Dermis microvascular lymphatic vessel endothelial cell (primary cell): ENCODE measurements at regions not wholly inside any gene's neighbourhood (a gene's known extent, or its start where the extent isn't known, plus 50 kb on each side); places are given as distances from the start of the nearest gene placed in this dataset.
"Not testable (repeated sequence)": the region's sequence is repeated elsewhere in the genome, so short reads cannot be mapped to it uniquely, and the experiment has no call there.

ENCODE experiments used
- DNase-seq, 2 donors: peaks; one replicate each; pipeline versions ENCODE4 v3.0.0 to v3.0.0-alpha.2; 2010; ENCODE audit warnings: low read depth in 2 of 2

DNA sequence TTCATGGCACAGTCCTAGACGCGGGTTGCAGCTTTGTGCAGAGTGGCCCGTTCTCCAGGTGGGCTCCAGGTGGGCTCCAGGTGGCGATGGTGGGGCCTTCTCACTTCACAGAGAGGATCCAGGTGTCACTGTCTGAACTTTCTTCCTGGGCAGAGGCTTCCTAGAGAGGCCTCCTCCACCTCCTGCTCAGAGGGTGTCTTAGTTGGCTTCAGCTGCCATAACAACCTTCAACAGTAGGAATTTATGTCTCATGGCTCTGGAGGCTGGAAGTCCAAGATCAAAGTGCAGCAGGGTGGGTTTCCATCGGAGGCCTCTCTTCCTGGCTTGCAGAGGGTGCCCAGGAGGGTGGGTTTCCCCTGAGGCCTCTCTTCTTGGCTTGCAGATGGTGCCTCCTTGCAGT is 125.1 kb downstream of the GLRX3 start:
- DNase-seq, result no peak

DNA sequence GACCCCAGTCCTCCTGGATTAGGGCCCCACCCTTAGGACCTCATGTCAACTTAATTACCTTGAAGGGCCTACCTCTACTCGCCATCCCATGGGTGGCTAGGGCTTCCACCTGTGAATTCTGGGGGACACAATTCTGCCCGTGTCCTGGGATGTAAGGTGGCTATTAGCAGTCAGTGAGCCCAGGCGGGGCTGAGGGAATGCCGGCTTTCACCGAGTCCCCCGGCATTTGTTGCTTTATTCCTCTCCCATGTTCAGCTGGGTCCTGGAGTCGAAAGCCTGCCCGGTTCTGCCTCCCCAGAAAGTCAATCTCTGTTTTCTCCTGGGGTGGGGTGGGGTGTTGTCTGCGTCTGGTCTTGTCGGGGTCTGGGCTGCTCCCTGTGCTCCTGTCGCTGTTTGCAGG is 125.6 kb downstream of the GLRX3 start:
- no peak for DNase-seq

- no peak for DNase-seq
Measured at GRCh38 chr10:130263289-130263688, 127.1 kb downstream of the GLRX3 start.

- no peak for DNase-seq
Measured at GRCh38 chr10:130265542-130265941, 129.4 kb downstream of the GLRX3 start.

GRCh38 chr10:130282492-130283218 is 146.5 kb downstream of the GLRX3 start:
- no peak for DNase-seq

DNA sequence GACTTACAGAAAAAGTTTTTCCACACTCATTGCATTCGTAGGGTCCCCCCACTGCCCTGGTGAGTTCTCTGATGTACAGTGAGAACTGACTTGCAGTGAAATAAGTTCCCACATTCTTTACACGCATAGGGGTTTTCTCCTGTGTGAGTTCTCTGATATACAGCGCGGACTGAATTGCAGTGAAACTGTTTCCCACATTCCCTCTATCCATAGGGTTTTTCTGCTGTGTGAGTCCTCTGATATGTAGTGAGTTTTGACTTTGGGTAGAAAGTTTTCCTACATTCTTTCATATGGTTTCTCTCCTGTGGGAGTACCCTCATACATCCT is 147.0 kb downstream of the GLRX3 start:
- DNase-seq, result no peak

GRCh38 chr10:130295761-130296160 is 159.6 kb downstream of the GLRX3 start:
- DNase-seq, result not testable (repeated sequence)

GRCh38 chr10:130300608-130301020 is 164.4 kb downstream of the GLRX3 start:
- peak; percentile 17 to 46 for DNase-seq

GRCh38 chr10:130301021-130301892 is 165.1 kb downstream of the GLRX3 start:
- peak; percentile 37 to 56 for DNase-seq

- no peak for DNase-seq
Measured at GRCh38 chr10:130326954-130327353, 190.8 kb downstream of the GLRX3 start.

DNA sequence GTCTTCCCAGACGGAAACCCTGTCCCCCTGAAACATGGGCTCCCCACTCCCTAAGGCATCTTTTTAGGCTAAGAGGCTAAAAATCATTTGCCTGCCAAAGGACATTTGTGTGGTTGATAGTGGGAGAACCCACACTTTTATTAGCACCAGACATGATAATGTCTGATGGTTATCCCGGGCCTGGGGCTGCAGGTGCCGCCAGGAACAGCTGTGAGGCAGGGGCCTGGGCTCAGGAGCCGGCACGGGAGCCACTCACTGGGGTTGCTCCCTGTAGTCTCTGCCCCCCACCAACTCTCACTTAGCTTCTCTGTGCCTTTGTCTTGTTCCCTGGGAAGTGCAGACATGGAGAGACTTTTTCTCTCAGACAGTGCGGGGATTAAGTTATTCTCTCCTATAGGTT is 193.6 kb downstream of the GLRX3 start:
- DNase-seq, result no peak

- no peak for DNase-seq
Measured at GRCh38 chr10:130333185-130333584, 197.0 kb downstream of the GLRX3 start.

DNA sequence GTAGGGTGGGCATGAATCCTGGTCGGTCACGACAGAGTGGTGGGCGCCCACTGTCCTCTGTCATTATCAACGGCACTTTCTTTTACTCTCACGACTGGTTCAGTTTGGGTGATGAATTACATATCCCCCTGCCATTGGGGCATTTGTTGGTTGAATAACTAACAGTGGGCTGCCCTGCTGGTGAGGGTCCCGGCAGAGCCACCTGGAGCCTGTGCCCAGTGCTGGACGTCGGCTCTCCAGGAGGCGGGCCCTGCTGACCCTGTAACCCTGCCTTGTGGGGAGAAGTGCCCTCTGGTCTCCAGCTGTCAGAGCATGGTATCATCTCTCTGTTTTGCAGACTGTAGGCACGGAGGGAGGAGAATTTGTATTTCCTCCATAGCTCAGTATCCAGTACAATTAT is 199.1 kb downstream of the GLRX3 start:
- no peak for DNase-seq

DNA sequence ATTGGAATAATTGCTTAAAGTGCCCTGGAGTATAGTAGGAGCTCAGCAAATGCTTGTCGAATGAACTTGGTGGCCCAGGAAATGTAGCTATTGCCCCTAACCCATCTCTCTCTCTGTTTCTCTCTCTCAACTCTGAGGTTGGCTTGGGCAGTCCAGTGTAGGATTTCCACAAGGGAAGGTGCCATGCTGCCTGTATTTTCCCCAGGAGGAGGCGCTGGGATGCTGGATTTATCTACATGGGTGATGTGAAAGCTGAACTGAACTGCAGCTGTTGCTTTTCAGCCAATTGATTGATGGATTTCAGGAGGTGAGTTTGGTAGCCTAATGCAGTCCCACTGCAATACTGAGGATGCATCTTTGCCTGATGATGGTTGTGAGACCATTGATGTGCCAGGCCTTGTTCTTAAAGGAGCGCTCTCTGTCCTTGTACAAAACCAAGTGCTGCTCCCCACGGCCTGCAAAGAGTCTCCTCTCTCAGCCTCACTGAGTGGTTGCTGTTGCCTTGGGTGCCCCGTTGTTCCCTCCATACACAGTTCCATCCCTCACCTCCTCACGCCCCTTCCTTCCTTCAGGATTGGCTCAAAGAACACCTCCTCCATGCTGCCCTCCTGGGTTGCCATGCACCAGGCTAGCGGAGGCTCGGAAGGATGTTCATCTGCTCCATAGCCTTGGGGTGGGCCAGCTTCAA is 200.6 kb downstream of the GLRX3 start:
- DNase-seq, result no peak

GRCh38 chr10:130337305-130337640 is 201.1 kb downstream of the GLRX3 start:
- no peak for DNase-seq

DNA sequence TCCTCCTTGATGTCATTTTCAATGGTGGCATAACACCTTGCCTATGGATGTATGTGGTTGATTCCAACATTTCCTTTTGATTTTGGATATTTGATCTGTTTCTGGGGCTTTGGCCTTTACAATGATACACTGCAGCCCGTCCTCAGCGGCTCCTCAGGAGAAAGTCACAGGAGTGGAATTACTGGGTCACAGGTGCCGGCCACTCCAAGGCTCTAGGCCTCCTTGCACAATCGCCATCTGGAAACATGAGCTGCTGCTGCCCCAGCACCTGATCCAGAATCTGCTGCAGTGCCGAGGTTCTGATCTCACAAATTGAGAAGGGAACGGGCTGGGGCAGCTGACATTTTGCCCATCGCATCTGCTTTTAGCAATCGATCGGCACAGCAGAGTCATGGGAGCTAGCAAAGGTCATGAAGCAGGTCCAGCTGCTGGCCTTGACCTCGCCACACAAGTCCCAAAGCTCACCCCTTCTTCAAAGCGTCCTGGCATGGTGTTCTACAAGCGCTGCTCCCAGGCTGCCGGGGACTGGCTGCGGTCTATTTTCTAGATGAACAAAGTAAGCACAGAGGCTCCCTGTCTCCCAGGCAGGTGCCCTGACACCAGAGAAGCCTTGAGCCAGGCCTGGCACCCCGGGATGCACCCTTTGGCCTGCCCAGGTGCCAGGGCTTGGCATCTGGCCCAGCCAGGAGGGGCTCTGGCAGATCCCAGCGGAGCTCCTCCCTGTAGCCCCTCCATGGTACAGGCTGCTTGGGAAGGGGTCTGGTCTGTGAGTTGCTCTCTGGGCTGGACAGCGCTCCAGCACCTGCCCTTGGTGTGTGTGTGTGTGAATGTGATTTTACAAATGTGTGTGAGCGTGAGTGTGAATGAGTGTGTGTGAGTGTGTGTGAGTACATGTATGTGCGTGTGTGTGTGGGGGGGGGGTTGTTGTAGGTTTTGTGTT is 201.8 kb downstream of the GLRX3 start:
- DNase-seq, result no peak

DNA sequence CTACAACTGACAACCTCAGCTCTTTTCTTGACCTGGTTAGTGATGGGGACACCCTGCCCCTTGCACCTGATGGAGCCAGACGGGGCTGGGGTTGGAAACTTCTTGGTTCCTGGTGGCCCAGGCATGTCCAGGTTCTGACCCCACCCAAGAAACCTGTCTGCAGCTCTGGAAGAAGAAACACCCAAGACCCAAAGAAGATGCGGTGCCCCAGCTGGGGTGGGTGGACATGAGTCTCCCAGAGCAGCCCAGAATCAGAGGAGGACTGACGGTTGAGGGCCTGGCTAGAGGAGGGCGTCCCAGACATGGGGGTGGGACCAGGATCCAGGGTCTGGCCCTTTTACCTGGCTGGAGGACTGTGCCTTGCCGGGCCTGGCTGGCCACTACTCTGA is 202.4 kb downstream of the GLRX3 start:
- DNase-seq, result no peak

GRCh38 chr10:130339091-130339490 is 202.9 kb downstream of the GLRX3 start:
- DNase-seq, result no peak

GRCh38 chr10:130339911-130340310 is 203.7 kb downstream of the GLRX3 start:
- DNase-seq, result no peak

- no peak for DNase-seq
Measured at GRCh38 chr10:130340816-130341215, 204.6 kb downstream of the GLRX3 start.

GRCh38 chr10:130341356-130341755 is 205.2 kb downstream of the GLRX3 start:
- no peak for DNase-seq
